Esophagus squamous epithelium (tissue), 4 donors: ENCODE measurements at regions not wholly inside any gene's neighbourhood (a gene's known extent, or its start where the extent isn't known, plus 50 kb on each side); places are given as distances from the start of the nearest gene placed in this dataset.

ENCODE experiments used
- POLR2A ChIP-seq, 4 donors: fragments of 450-650 bp; IDR thresholded peaks; one replicate each; pipeline ENCODE4 v1.6.1; 2017; ENCODE audit warnings: antibody characterized with exemption in 4 of 4, mild to moderate bottlenecking in 4 of 4, moderate library complexity in 3 of 4
- TF ChIP-seq, protein P1 (sequence below), 6 experiments: fragments of 450-650 bp in 4 of 6; fragments of 200-600 bp in 2 of 6; sonication (generic) in 2 of 6; IDR thresholded peaks; one replicate each; pipeline ENCODE4 v1.5.1; 2016 to 2019; ENCODE audit warnings: antibody characterized with exemption in 6 of 6, mild to moderate bottlenecking in 4 of 6, moderate library complexity in 4 of 6

- TF ChIP-seq, protein P1, sequence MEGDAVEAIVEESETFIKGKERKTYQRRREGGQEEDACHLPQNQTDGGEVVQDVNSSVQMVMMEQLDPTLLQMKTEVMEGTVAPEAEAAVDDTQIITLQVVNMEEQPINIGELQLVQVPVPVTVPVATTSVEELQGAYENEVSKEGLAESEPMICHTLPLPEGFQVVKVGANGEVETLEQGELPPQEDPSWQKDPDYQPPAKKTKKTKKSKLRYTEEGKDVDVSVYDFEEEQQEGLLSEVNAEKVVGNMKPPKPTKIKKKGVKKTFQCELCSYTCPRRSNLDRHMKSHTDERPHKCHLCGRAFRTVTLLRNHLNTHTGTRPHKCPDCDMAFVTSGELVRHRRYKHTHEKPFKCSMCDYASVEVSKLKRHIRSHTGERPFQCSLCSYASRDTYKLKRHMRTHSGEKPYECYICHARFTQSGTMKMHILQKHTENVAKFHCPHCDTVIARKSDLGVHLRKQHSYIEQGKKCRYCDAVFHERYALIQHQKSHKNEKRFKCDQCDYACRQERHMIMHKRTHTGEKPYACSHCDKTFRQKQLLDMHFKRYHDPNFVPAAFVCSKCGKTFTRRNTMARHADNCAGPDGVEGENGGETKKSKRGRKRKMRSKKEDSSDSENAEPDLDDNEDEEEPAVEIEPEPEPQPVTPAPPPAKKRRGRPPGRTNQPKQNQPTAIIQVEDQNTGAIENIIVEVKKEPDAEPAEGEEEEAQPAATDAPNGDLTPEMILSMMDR (IDR thresholded peaks at IDR 0.05) = no peak
- TF ChIP-seq POLR2A (IDR thresholded peaks at IDR 0.05) = no peak
These were observed 107.7 kb upstream of the CDYL start for GRCh38 chr6:4668271-4669179.
